A549 (cell line): ENCODE measurements at regions not wholly inside any gene's neighbourhood (a gene's known extent, or its start where the extent isn't known, plus 50 kb on each side); places are given as distances from the start of the nearest gene placed in this dataset.

ENCODE experiments used
- ATAC-seq, 2 experiments: fragments of 200-7000 bp in 1 of 2; fragments of >200 bp in 1 of 2; cut with Nextera tagmentation in 1 of 2; cut with Tn5 transposase in 1 of 2; 3 replicates each; pipeline versions ENCODE4 v1.8.0 to v1.9.1; 2018 to 2020; ENCODE audit warnings: mild to moderate bottlenecking in 1 of 2, moderate library complexity in 1 of 2
- CTCF ChIA-PET: fragments of 300-600 bp; sonication (Branson Sonifier 250); formaldehyde crosslinking; extraction: SDS; loops from one replicate; lab custom pipeline; 2021; ENCODE audit warnings: antibody characterized with exemption, inconsistent platforms; lab: Yijun Ruan, JAX
- POLR2A ChIA-PET: fragments of 350-600 bp; formaldehyde crosslinking; extraction: SDS; loops from one replicate; lab custom pipeline; 2021; ENCODE audit warnings: antibody characterized with exemption, inconsistent platforms; lab: Yijun Ruan, JAX
- DNase-seq, 2 experiments: peaks; one replicate each; pipeline versions ENCODE4 v3.0.0 to v3.0.0-alpha.2; 2011 to 2016; ENCODE audit warnings: low read depth in 1 of 2, low spot score in 1 of 2
- FAIRE-seq: peaks from 2 replicates; lab custom pipeline; 2011; peaks lifted over from hg19 to GRCh38; lab: Jason Lieb, UNC
- H3K27ac ChIP-seq, 2 experiments: fragments of >200 bp; sonication (Bioruptor Twin); formaldehyde crosslinking; 3 replicates each; pipeline ENCODE4 v1.5.1; 2016 to 2017
- H3K4me1 ChIP-seq: fragments of >200 bp; sonication (Bioruptor Twin); formaldehyde crosslinking; 3 replicates; pipeline ENCODE4 v1.6.1; 2016
- H3K4me2 ChIP-seq: fragments of >200 bp; sonication (Bioruptor Twin); formaldehyde crosslinking; 3 replicates; pipeline ENCODE4 v1.6.1; 2016
- H3K4me3 ChIP-seq: fragments of >200 bp; sonication (Bioruptor Twin); formaldehyde crosslinking; 3 replicates; pipeline ENCODE4 v1.5.1; 2016
- H3K9me3 ChIP-seq: fragments of >200 bp; sonication (Bioruptor Twin); formaldehyde crosslinking; 3 replicates; pipeline ENCODE4 v1.6.1; 2016
- CEBPB ChIP-seq, 2 experiments: fragments of >200 bp in 1 of 2; sonication (Bioruptor Twin) in 1 of 2; formaldehyde crosslinking in 1 of 2; IDR thresholded peaks; 2 replicates each; pipeline ENCODE4 v1.6.1; 2012 to 2016
- EP300 ChIP-seq, 2 experiments: fragments of >200 bp; sonication (Bioruptor Twin); formaldehyde crosslinking; IDR thresholded peaks; 2 replicates in 1 of 2; 3 replicates in 1 of 2; pipeline ENCODE4 v1.6.1; 2016 to 2017
- FOSB ChIP-seq: fragments of 250-450 bp; sonication (Bioruptor Pico); IDR thresholded peaks from 2 replicates; pipeline ENCODE4 v1.5.0; 2020; ENCODE audit warnings: mild to moderate bottlenecking, moderate library complexity
- HOXB5 ChIP-seq: fragments of 250-450 bp; sonication (Bioruptor Pico); IDR thresholded peaks from 2 replicates; pipeline ENCODE4 v1.5.0; 2020; ENCODE audit warnings: mild to moderate bottlenecking, moderate library complexity
- NR3C1 ChIP-seq: fragments of >200 bp; sonication (Bioruptor Twin); formaldehyde crosslinking; IDR thresholded peaks from 3 replicates; pipeline ENCODE4 v1.6.1; 2017
- PHF8 ChIP-seq: fragments of 200-600 bp; sonication (generic); IDR thresholded peaks from 2 replicates; pipeline ENCODE4 v1.6.1; 2016; ENCODE audit warnings: low read depth, mild to moderate bottlenecking, antibody characterized with exemption, moderate library complexity, borderline replicate concordance
- POLR2A ChIP-seq: IDR thresholded peaks from 2 replicates; pipeline ENCODE4 v1.6.1; 2012; ENCODE audit warnings: mild to moderate bottlenecking, low read length
- RAD21 ChIP-seq, 2 experiments: fragments of >200 bp in 1 of 2; sonication (Bioruptor Twin) in 1 of 2; formaldehyde crosslinking in 1 of 2; IDR thresholded peaks in 1 of 2; conservative IDR thresholded peaks in 1 of 2; 2 replicates in 1 of 2; 3 replicates in 1 of 2; pipeline ENCODE4 v1.6.1; 2012 to 2018; ENCODE audit warnings: inconsistent platforms in 1 of 2
- RCOR1 ChIP-seq: fragments of 150-350 bp; IDR thresholded peaks from 2 replicates; pipeline ENCODE4 v1.6.1; 2014; ENCODE audit warnings: antibody characterized with exemption, low read length, low read depth
- RFX5 ChIP-seq: fragments of 450-650 bp; IDR thresholded peaks from 2 replicates; pipeline ENCODE4 v1.7.1; 2014; ENCODE audit warnings: antibody characterized with exemption, mild to moderate bottlenecking, moderate library complexity
- TFCP2L1 ChIP-seq: fragments of 250-450 bp; sonication (Bioruptor Pico); IDR thresholded peaks from 2 replicates; pipeline ENCODE4 v1.5.0; 2021; ENCODE audit warnings: mild to moderate bottlenecking
- ZC3H11A ChIP-seq: fragments of 450-650 bp; IDR thresholded peaks from 2 replicates; pipeline ENCODE4 v1.6.1; 2014; ENCODE audit warnings: antibody characterized with exemption, mild to moderate bottlenecking
- ZSCAN20 ChIP-seq: fragments of 250-450 bp; sonication (Bioruptor Pico); IDR thresholded peaks from 2 replicates; pipeline ENCODE4 v1.8.0; 2022; ENCODE audit warnings: mild to moderate bottlenecking, moderate library complexity
- WGBS: methylation state at CpG from one replicate; pipeline ENCODE4 v1.1.6; 2017; ENCODE audit errors: missing lambda C conversion rate; 5-methylcytosine and 5-hydroxymethylcytosine counted together
- TF ChIP-seq, protein P1 (sequence below): fragments of 250-450 bp; sonication (Bioruptor Pico); IDR thresholded peaks from 2 replicates; pipeline ENCODE4 v1.5.0; 2020; ENCODE audit warnings: low read depth, mild to moderate bottlenecking, moderate library complexity
- TF ChIP-seq, protein P2 (sequence below): fragments of >200 bp; sonication (Bioruptor Twin); formaldehyde crosslinking; IDR thresholded peaks from 2 replicates; pipeline ENCODE4 v1.6.1; 2016
- TF ChIP-seq, protein P3 (sequence below): fragments of 200-600 bp; sonication (generic); IDR thresholded peaks from 2 replicates; pipeline ENCODE4 v1.6.1; 2016; ENCODE audit warnings: antibody characterized with exemption, mild to moderate bottlenecking, moderate library complexity

DNA sequence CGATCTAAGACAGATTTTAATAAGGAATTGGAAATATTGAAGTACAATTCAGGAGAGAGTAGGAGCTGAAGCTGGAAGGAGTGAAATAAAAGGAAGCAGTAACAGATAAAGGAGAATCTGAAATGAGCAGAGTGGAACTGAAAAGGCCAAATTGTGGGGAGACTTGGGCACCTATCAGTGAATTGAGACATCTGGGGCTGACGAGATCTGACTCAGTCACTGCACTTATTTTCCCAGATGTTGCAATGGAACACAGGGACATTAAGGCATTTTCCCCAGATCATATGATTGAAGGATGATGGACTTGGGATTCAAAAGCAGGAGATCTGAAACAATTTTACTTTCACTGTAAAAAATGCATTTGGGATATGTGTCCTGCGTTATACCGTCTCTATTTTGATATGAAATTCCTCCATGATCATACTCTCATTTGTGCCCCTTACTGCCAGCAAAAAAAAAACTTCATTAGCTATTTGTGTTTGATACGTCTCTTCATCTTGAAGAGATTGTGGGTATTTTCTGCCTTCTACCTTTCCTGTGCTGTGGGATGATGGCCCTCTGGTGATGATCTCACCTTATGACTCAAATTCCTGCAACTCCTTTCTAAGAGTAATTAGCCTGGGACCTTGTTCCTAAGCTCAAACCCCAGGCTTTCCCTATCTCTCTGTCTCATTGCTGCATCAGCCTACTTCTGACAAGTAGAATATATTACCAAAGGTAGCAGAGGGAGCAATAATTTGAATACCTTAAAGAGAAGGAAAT, 278.5 kb upstream of the MAN1A1 start:
- Histone ChIP-seq H3K9me3 (no peaks in the 10 kb centered on the region), H3K4me3 (no peak overlapping the region), H3K27ac (no peak overlapping the region), H3K4me1 (no peaks in the 10 kb centered on the region), H3K4me2 (no peak overlapping the region)
- ATAC-seq (no peak), DNase-seq (no peak), FAIRE-seq (no peak)
- ChIA-PET CTCF (no interaction called here), POLR2A (no interaction called here)
- 20% methylated on average over 5 of the region's 5 CpGs for WGBS
- TF ChIP-seq NR3C1, result no peak
- TF ChIP-seq ZC3H11A, result no peak
- TF ChIP-seq PHF8, result no peak
- TF ChIP-seq HOXB5, result no peak
- no peak for TF ChIP-seq ZSCAN20 (CRISPR knock-in tag)
- TF ChIP-seq, protein P1, sequence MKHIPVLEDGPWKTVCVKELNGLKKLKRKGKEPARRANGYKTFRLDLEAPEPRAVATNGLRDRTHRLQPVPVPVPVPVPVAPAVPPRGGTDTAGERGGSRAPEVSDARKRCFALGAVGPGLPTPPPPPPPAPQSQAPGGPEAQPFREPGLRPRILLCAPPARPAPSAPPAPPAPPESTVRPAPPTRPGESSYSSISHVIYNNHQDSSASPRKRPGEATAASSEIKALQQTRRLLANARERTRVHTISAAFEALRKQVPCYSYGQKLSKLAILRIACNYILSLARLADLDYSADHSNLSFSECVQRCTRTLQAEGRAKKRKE (CRISPR knock-in tag), result no peak
- TF ChIP-seq RFX5, result no peak
- TF ChIP-seq TFCP2L1, result no peak
- no peak for TF ChIP-seq POLR2A
- TF ChIP-seq, protein P2, sequence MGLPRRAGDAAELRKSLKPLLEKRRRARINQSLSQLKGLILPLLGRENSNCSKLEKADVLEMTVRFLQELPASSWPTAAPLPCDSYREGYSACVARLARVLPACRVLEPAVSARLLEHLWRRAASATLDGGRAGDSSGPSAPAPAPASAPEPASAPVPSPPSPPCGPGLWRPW, result no peak
- TF ChIP-seq RCOR1, result no peak
- no peak for TF ChIP-seq EP300 (IDR thresholded peaks at IDR 0.05)
- no peak for TF ChIP-seq RAD21 (conservative IDR thresholded peaks at IDR 0.05 in 1 of 2, IDR thresholded peaks at IDR 0.05 in 1 of 2)

DNA sequence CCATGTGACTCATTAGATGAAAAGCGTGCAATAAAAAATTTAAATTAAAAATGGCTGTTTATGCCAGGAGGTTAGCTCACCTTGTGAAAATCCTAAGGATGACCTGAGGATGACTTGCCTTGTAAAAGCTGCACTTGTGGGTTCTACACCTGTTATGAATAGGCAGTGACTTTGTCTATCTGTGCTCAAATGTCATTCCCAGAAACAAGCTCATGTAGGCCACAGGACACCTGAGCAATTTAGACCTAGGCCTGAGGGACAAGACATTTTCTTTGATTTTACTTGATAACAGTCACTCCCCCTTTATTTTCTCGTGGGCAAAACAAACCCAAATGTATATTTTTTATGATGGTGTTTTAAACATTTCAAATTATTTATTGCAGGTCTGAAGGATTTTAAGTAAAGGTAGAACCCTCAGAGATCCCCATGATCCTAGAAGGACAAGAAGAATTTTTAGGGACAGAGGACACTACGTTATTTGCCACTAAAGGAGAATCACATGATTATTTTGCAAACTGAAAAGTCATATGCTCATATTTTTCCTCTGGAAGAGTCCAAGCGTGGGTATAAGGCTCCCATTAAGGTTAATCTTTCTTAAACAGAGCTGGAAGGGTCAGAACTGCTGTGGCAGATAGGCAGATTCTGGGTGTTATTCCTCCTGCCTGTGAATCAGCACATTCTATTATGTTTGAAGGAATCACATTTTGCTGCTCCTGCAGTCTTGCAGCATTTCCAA, 277.5 kb upstream of the MAN1A1 start:
- POLR2A ChIA-PET, result no interaction called here
- 23% methylated on average over 4 of the region's 4 CpGs for WGBS
- CTCF ChIA-PET, result no interaction called here
- H3K9me3 ChIP-seq, result no peaks in the 10 kb centered on the region
- H3K4me3 ChIP-seq, result no peak overlapping the region
- ATAC-seq, result no peak
- TF ChIP-seq, protein P2, result no peak
- TF ChIP-seq CEBPB (IDR thresholded peaks at IDR 0.05), result no peak
- no peak for TF ChIP-seq HOXB5
- TF ChIP-seq, protein P3, sequence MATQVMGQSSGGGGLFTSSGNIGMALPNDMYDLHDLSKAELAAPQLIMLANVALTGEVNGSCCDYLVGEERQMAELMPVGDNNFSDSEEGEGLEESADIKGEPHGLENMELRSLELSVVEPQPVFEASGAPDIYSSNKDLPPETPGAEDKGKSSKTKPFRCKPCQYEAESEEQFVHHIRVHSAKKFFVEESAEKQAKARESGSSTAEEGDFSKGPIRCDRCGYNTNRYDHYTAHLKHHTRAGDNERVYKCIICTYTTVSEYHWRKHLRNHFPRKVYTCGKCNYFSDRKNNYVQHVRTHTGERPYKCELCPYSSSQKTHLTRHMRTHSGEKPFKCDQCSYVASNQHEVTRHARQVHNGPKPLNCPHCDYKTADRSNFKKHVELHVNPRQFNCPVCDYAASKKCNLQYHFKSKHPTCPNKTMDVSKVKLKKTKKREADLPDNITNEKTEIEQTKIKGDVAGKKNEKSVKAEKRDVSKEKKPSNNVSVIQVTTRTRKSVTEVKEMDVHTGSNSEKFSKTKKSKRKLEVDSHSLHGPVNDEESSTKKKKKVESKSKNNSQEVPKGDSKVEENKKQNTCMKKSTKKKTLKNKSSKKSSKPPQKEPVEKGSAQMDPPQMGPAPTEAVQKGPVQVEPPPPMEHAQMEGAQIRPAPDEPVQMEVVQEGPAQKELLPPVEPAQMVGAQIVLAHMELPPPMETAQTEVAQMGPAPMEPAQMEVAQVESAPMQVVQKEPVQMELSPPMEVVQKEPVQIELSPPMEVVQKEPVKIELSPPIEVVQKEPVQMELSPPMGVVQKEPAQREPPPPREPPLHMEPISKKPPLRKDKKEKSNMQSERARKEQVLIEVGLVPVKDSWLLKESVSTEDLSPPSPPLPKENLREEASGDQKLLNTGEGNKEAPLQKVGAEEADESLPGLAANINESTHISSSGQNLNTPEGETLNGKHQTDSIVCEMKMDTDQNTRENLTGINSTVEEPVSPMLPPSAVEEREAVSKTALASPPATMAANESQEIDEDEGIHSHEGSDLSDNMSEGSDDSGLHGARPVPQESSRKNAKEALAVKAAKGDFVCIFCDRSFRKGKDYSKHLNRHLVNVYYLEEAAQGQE, result no peak
- TF ChIP-seq FOSB (CRISPR knock-in tag), result no peak
- DNase-seq, result no peak
- no peak overlapping the region for H3K4me2 ChIP-seq
- FAIRE-seq, result no peak
- H3K27ac ChIP-seq, result no peak overlapping the region
- H3K4me1 ChIP-seq, result no peaks in the 10 kb centered on the region
